ENCODE measurements at regions not wholly inside any gene's neighbourhood (a gene's known extent, or its start where the extent isn't known, plus 50 kb on each side); places are given as distances from the start of the nearest gene placed in this dataset.
"Not testable (repeated sequence)": the region's sequence is repeated elsewhere in the genome, so short reads cannot be mapped to it uniquely, and the experiment has no call there.

DNA sequence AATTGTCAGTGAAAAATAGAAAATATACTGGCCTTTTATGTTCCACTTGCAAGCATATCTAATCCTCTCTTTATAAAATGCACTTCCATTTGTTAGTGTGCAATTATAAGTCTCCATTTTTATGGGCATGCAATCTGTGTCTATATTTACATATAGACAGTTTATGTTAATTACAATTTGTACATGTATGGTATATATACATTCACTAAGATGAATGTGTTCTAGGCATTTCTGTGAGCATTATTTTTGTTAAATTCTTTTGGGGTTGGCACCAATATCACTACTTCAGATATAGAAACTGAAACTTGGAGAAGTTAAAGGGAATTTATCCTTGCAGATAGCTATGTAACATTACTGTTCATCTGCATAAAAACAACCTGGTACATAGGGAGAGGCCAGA lies 470.8 kb upstream of the LMO3 start:
- no peak for DNase-seq

DNA sequence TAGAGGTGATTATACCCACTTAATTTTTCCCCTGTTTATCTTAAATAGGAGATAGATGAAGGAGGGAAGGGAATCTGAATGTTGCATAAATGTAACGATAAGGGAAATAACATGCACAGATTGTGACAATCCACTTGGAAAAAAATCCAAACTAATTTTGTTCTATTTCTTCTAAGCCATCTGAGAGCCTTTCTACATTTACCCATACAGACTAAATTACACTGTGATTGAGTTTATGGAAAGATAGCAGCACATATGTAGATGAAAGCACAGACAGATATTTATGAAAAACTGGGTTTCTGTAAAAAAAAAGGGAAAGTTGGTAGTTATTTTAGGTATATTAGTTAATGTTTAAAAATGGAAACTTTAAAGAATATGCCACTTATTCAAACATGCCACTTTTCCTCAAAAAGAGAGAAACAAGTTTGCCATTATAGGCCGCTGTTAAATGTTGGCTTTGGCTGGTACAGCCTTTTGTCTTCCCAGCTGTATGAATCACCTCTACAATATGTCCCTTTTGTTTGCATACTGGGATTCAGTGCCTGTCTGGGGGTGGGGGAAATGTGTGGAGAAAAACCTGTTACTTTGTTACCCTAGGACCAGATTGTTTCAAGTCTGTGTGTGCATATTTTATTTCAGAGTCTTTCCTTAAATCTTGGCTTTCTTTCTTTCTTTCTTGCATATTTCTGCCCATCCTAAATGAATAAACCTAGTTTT lies 470.2 kb upstream of the LMO3 start:
- no peak for DNase-seq

DNA sequence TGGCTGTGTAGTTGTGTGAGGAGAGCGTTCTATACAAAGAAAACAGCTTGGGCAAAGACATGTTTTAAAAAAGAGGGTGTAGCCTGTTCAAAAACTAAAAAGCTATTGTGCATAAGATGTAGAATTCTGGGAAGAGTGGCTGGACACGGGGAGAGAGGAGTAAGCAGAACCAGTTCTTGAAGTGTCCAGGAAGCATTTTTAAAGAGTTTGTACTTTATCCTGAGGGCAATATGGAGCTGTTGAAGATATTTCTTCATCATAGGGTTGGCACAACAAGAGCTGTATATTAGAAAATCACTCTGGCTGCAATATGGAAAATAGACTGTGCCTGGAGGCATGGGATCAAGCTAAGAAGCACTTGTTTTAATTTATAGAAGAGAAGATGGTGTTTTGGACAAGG lies 458.9 kb upstream of the LMO3 start:
- DNase-seq = no peak

DNA sequence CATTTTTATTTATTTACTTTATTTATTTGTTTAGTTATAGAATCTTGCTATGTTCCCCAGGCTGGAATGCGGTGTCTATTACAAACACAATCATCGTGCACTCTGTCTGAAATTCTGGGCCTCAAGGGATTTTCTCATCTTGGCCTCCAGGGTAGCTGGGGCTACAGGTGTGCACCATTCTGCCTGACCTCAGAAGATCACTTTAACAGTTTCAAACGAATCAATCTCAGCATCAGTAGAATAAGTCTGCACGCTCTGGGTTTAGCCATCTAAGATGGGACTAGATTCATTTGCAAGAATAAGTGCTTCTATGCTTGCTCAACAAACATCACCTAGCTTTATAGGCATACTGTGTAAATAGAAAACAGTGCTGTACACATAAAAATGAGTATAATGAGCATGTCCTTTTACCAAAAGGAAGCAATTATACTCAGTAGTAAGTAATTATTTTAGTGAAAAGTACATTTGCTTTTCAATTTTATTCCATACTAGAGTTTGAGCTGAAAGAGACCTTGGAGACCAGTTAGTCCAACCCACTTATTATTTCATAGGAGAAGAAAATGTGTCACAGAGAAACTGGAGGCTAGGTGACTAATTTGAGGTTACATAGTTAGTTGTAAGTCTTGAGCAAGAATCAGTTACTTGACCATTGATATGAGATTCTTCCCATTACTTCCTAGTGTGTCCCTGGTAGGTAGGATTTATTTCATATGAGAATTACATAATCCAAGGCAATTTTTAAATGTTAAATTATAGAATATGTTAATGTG lies 456.5 kb upstream of the LMO3 start:
- peak in 1 of 2 experiments; percentile 5 for DNase-seq

DNA sequence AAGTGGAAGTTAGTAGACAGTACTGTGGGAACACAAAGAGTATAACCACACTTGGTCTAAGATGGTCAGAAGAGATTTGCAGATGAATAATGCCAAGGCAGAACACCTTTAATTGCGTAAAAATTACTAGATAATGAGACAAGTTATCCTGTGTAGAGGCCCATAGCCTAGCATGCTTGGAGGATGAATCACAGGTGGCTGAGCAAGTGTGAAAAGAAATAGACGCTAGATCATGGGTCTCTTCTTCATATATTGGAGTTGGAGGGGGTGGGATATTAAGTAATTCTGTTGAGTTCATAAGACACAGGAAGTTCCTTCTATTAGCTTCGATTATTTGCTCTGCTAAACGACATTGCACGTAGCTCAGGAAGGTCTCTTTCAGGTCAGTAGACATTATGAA lies 454.3 kb upstream of the LMO3 start:
- DNase-seq = no peak

DNA sequence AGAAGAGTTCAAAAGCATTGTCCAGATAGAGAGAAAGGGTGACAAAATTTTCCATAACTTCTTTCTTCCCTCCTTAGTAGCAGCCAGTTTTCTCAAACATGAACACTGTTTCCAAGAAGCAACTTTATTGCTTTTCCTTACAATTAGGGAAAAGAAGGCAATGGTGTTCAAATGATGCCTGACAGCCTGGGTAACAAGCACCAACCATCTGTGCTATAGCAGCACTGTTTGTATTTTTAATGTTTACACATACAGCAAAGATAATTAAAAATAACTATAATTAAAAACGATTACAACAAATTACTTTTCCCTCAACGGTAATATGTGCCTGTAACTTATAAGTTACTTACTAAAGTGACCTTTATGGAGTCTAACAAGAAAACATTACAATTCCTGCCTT lies 450.6 kb upstream of the LMO3 start:
- DNase-seq = no peak

DNA sequence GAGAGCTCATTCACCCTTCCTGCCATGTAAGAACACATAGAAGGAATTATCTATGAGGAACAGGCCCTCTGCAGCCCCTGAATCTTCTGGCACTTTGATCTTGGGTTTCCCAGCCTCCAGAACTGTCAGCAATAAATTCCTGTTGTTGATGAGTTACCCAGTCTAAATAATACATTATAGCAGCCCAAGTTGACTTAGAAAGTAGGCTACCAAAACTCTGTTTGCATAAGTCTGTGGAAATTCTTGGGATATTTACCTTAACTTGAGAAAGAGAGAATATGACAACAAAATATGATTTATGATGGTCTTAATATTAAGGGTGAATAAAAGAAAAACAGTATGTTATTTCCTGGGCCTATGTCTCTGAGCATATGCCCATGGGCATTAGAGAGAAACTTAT lies 433.0 kb upstream of the LMO3 start:
- no peak for DNase-seq

DNA sequence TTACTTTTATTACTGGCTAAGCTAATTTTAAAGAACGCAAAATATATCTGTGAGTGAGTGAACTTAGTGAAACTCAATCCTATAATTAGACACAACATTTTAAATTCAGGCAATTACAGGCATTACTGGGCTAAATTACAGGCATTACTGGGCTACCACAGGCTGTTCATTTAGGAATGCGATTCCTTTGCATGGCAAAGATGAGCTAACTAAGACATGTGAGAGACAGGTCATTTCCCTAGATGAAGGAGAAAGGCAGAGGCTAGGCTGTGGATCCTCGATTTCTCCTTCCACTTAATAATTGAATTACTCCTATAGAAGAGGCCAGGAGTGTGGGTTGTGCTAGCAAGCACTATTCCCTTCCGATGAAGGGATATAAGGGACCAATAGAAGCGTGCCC lies 429.4 kb upstream of the LMO3 start:
- no peak for DNase-seq

DNA sequence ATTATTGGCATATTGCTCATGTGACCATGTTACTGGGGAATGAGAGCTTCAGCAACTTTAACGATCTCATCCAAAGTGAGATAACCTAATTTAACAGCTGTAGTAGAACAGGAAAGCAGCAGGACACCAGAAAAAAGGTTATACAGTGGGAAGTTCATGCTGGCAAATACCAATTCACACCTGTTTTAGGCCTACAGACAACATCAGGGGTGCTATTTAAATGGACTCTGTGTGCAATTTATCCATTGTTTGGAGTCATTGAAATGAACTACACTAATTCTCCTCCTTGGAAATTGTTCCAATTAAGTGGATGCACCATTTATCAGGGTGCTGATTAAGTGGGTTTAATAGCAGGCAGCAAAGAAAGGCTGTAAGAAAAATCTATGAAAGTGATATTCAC lies 424.4 kb upstream of the LMO3 start:
- no peak for DNase-seq

DNA sequence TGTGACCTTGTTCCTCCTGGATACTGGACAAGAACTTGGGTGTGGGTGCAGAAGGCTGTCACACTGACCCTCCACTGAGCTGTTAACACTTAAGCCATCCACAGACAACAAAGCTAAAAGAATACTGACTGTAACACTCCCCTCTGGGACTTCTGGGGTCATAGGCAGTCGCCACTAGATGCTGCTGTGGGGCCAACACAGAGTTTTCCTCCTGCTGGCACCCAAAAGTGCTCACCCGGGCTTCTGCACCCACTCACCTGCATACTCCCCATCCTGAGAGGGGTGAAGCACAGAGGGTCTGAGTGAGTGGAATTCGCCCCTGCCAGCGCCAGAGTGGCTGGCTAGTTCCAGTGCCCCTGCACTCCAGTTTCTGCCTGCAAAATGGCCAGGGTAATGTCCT lies 422.4 kb upstream of the LMO3 start:
- no peak for DNase-seq

DNA sequence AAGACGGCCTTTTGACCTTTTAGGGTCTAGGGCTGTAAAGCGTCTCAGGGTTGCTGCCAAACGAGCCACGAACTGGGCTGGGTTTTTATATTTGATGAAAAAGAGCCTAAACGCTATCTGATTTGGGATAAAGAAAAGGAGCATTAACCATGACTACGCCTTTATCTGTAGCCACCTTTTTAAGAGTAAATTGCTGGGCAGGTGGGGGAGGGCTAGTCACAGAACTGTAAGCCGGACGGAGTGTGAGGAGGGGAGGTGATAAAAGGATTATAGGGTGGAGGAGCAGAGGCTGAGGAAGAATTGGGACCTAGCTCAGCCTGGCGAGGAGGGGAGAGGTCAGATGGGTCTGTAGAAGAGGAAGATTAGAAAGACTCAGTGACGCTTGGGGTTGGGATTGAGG lies 419.5 kb upstream of the LMO3 start:
- DNase-seq = not testable (repeated sequence)

DNA sequence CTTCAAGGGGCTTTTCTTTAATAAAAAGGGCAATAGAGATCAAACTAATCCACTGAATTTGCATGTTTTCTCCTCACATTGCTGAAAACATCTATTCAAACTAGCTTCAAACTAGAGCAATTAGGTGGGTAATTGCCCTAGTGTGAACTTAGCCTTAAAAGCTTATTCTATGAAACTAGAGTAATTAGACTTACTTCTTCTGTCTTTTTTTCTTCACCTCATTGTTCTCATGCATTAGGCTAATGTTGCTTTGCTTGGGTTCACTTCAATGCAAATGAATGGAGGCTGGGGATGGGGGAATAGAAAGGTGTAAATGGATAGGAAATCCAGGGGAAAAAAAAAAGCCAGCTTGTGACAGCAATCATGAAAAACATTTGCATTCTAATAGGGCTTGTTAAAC lies 414.8 kb upstream of the LMO3 start:
- DNase-seq = peak; percentile 2 to 24

DNA sequence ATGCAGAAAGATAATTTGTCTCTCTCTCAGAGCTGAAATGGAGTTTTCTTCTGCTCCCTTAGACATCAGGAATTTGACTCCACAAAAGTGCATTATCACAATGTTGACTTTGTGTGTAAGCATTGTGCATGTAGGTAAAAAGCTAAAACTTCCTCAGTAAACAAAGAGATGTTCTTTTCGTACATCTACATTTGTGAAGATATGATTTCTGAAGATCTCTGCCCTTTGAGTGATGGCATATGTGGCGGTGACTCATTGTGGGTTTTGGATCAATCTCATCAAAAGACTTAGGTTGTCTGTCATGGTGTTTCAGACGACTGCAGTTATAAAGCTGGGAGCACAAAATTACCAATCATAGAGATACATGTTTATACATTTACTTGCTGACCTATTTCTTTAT lies 411.4 kb upstream of the LMO3 start:
- DNase-seq = no peak

DNA sequence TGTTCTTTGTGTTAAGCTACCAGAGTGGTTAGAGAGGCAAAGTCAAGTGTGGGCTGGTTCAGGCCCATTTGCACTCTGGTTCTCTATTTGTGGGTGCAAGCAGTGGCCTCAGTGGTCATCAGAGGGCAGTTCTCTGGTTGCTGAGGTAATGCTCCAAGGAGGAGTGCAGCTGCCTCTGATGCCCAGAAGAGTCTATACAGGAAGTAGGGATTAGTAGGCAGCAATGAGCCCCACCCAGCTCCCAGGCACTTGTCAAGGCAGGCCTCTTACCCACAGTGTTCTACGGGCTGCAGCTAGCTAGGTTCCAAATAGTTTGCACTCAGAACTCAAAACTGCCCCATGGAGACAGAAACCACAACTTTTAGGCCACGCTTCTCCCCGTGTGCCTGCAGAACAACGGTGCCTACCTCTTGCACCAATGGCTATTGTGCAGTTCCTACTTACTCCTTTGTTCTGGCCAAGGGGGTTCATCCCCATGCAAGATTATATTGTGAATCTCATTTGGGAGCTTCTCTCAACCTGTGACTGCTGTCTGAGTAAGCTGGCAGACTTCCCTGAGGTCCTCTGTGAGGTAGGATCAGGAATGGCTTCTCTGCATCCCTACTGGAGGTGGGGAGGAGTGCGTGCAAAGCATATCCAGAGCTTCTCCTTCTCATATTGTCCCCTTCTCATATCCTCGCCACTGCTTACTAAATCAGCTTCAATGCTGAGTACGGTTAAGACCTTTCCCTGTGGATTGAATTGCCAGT lies 410.3 kb upstream of the LMO3 start:
- DNase-seq = no peak

DNA sequence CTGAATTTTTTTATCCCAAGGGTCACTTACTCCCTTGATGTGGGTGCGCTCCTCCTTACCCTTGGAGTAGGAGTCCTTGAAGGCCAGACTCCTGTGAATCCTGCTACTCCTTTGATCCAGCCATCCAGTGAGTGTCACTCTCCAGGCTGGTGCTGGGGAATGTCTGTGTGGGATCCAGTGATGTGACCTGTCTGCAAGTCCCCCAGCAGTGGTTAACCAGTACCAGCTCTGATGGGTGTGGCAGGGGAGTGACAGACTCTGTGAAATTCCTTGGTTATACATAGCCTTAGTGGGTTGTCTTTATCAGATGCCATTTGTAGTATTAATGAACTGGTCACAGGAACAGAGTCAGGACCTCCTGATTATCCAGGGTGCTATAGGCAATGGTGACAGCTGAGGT lies 409.5 kb upstream of the LMO3 start:
- no peak for DNase-seq

DNA sequence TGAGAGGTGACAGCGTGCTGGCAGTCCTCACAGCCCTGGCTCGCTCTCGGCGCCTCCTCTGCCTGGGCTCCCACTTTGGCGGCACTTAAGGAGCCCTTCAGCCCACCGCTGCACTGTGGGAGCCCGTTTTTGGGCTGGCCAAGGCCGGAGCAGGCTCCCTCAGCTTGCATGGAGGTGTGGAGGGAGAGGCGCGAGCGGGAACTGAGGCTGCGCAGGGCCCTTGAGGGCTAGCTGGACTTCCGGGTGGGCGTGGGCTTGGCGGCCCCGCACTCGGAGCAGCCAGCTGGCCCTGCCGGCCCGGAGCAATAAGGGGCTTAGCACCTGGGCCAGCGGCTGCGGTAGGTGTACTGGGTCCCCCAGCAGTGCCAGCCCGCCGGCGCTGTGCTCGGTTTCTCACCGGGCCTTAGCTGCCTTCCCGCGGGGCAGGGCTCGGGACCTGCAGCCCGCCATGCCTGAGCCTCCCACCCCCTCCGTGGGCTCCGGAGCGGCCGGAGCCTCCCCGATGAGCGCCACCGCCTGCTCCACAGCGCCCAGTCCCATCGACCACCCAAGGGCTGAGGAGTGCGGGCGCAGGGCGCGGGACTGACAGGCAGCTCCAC lies 401.6 kb upstream of the LMO3 start:
- DNase-seq = not testable (repeated sequence)

DNA sequence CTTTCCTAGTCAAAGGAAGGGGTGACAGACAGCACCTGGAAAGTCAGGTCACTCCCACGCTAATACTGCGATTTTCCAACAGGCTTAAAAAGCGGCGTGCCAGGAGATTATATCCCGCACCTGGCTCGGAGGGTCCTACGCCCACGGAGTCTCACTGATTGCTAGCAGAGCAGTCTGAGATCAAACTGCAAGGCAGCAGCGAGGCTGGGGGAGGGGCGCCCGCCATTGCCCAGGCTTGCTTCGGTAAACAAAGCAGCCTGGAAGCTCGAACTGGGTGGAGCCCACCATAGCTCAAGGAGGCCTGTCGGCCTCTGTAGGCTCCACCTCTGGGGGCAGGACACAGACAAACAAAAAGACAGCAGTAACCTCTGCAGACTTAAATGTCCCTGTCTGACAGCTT lies 392.6 kb upstream of the LMO3 start:
- not testable (repeated sequence) for DNase-seq

DNA sequence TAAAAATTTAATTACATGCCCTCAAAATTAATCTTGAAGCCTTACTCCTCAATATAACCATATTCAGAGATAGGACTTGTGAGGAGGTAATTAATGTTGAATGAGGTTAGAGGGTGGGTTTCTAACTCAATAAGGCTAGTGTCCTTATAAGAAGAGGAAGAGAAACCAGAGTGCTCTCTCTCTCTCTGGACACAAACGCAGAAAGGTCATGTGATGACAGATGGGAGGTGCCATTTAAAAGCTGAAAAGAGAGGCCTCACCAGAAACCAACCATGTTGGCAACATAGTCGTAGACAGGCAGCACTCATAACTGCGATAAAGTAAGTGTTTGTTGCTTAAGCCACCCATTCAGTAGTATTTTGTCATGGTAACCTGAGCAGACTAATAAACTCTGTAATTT lies 378.5 kb upstream of the LMO3 start:
- no peak for DNase-seq

DNA sequence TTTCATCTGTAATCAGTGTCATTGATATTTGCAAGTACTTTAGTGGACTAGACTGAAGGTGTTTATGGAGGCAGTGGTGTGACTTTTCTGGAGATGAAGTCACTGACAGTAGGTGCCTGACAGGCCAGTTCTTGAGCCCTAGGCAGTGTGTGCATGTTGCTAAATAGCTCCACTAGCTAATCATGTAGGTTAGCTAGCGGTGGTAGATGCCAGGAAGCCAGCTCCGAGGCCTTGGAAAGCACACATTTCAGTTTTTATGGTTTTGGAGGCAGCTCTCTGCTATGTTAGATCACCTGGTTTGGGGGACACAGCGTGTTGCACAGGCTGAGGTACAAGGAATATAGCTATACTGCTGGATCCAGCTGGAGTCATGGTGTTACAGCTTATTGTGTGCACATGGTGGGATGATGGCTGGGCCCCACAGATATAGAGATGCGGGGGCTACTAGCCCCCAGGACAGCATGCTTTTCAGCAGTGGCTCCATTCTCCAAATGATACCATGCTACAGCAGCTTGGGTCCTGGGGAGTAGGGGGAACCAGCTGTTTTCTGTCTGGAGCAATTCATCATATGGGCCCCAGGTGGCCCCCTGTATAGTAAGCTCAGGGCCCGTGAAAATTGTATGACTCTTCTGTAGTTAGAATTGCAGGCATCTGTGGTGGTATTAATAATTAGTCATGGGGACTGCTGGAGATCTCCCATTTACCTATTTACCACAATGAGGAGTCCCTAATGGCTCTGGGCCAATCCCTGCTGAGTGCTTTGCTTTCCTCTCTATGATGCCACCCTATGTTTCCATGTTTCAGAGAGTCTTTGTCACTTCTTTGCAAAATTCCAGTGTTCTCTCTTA lies 367.2 kb upstream of the LMO3 start:
- DNase-seq = no peak

DNA sequence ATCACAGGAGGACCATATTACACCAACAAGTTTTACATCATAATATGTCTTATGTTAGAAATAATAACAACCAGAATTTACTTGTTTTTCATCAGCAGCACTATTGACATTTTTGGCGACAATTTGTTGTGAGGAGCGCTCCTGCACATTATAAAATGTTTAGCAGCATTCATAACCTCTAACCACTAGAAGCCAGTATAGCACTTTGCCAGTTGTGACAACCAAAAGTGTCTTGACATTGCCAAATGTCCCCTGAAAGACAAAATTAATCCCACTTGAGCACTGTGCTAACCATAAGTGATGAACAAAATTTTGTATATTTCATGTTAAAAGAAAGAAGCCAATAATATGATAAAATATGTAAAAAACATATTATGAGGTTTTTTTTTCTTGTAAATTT lies 356.9 kb upstream of the LMO3 start:
- no peak for DNase-seq

DNA sequence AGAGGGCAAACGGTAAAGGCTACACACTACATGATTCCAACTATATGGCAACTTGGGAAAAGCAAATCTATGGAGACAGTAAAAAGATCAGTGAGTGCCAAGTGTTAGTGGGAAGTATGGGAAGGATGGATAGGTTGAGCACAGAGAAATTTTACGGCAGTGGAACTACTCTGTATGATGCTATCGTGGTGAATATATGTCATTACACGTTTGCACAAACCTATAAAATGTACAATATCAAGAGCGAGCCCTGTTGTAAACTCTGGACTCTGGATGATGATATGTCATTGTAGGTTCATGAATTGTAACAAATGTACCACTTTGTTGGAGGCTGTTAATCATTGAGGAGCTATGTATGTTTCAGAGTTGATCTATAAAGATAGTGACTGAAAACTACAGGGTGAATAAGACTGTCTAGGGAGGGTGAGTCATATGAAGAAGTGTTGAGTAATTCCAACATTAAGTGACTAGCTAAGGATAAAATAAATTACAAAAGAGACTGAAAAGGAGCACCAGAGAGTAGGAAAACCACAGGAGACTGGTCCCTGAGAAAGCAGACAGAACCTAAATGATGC lies 349.2 kb upstream of the LMO3 start:
- no peak for DNase-seq

Measured in NCI-H526 (cell line).